BJ (cell line): ENCODE measurements at regions not wholly inside any gene's neighbourhood (a gene's known extent, or its start where the extent isn't known, plus 50 kb on each side); places are given as distances from the start of the nearest gene placed in this dataset.
A peak's percentile ranks its signal among the peaks of the same experiment; 100 is the strongest.

Source experiments
- CTCF ChIA-PET: fragments of 350-600 bp; formaldehyde crosslinking; extraction: SDS; loops from one replicate; lab custom pipeline; 2021; ENCODE audit warnings: antibody characterized with exemption, inconsistent platforms; lab: Yijun Ruan, JAX
- POLR2A ChIA-PET: fragments of 300-600 bp; sonication (Branson Sonifier 250); formaldehyde crosslinking; extraction: SDS; loops from one replicate; lab custom pipeline; 2021; ENCODE audit warnings: antibody characterized with exemption; lab: Charles Lee
- DNase-seq: peaks from one replicate; pipeline ENCODE4 v3.0.0-alpha.2; 2011; ENCODE audit warnings: low read depth
- H3K27me3 ChIP-seq: 2 replicates; pipeline ENCODE4 v1.6.0; 2011; ENCODE audit warnings: low read length; ENCODE audit not compliant: control insufficient read depth, insufficient read depth
- H3K36me3 ChIP-seq: 2 replicates; pipeline ENCODE4 v1.5.1; 2011; ENCODE audit warnings: low read length; ENCODE audit not compliant: control insufficient read depth, insufficient read depth
- H3K4me3 ChIP-seq: 2 replicates; pipeline ENCODE4 v1.5.1; 2011; ENCODE audit warnings: low read depth, mild to moderate bottlenecking, control low read depth, low read length
- TF ChIP-seq, protein P1 (sequence below): IDR thresholded peaks from 2 replicates; pipeline ENCODE4 v1.5.1; 2011; ENCODE audit warnings: low read depth, mild to moderate bottlenecking, control low read depth, inconsistent platforms, low read length, moderate library complexity; ENCODE audit not compliant: insufficient read depth

GRCh38 chr1:143698016-143698415 lies 273.8 kb downstream of the FAM72C start:
- TF ChIP-seq, protein P1, sequence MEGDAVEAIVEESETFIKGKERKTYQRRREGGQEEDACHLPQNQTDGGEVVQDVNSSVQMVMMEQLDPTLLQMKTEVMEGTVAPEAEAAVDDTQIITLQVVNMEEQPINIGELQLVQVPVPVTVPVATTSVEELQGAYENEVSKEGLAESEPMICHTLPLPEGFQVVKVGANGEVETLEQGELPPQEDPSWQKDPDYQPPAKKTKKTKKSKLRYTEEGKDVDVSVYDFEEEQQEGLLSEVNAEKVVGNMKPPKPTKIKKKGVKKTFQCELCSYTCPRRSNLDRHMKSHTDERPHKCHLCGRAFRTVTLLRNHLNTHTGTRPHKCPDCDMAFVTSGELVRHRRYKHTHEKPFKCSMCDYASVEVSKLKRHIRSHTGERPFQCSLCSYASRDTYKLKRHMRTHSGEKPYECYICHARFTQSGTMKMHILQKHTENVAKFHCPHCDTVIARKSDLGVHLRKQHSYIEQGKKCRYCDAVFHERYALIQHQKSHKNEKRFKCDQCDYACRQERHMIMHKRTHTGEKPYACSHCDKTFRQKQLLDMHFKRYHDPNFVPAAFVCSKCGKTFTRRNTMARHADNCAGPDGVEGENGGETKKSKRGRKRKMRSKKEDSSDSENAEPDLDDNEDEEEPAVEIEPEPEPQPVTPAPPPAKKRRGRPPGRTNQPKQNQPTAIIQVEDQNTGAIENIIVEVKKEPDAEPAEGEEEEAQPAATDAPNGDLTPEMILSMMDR, result peak; percentile 64
- Histone ChIP-seq H3K27me3 (peaks cover 15% of the 10 kb centered on the region), H3K36me3 (no peaks in the 10 kb centered on the region), H3K4me3 (no peak overlapping the region)
- ChIA-PET CTCF (no interaction called here), POLR2A (no interaction called here)
- DNase-seq, result no peak

- H3K4me3 ChIP-seq, result no peak overlapping the region
- TF ChIP-seq, protein P1, result no peak
- ChIA-PET CTCF (no interaction called here), POLR2A (no interaction called here)
- no peaks in the 10 kb centered on the region for H3K36me3 ChIP-seq
- peaks cover 15% of the 10 kb centered on the region for H3K27me3 ChIP-seq
- DNase-seq, result no peak
Observed at GRCh38 chr1:143694085-143694484, 277.7 kb downstream of the FAM72C start.

GRCh38 chr1:143691971-143692529 lies 279.7 kb downstream of the FAM72C start:
- DNase-seq, result no peak
- H3K36me3 ChIP-seq, result no peaks in the 10 kb centered on the region
- no peak overlapping the region for H3K4me3 ChIP-seq
- CTCF ChIA-PET, result no interaction called here
- POLR2A ChIA-PET, result no interaction called here
- peaks cover 9% of the 10 kb centered on the region; the same call in 1 of the 2 replicates for H3K27me3 ChIP-seq
- TF ChIP-seq, protein P1, result no peak

DNA sequence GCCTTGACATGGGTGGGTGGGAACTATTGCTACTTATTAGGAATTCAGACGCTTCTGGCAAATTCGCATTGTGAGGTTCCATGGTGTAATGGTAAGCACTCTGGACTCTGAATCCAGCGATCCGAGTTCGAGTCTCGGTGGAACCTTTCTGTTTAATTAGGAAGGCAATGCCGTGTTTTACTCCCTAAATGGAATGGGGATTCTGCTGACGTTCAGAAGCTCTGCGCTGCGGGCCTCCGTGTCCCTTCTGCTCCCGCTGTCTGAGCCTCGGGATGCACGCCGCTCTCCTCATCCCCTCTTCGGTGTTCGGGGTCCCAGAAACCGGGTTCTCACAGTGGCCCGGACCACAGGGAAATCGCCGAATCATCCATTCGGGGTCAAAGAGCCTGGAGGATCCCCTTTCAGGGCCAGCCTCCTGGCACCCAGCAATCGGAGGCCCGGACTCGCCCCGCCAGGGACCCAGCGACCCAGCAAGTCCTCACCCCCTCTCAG lies 280.3 kb downstream of the FAM72C start:
- Histone ChIP-seq H3K27me3 (peaks cover 9% of the 10 kb centered on the region; the same call in 1 of the 2 replicates), H3K4me3 (no peak overlapping the region), H3K36me3 (no peaks in the 10 kb centered on the region)
- TF ChIP-seq, protein P1, result no peak
- POLR2A ChIA-PET, result no interaction called here
- CTCF ChIA-PET, result no interaction called here
- DNase-seq, result no peak

- Histone ChIP-seq H3K27me3 (peaks cover 9% of the 10 kb centered on the region; the same call in 1 of the 2 replicates), H3K4me3 (no peak overlapping the region), H3K36me3 (no peaks in the 10 kb centered on the region)
- ChIA-PET POLR2A (no interaction called here), CTCF (no interaction called here)
- TF ChIP-seq, protein P1, result no peak
- DNase-seq, result no peak
Observed at GRCh38 chr1:143689781-143690180, 282.0 kb downstream of the FAM72C start.
